ENCODE measurements at regions not wholly inside any gene's neighbourhood (a gene's known extent, or its start where the extent isn't known, plus 50 kb on each side); places are given as distances from the start of the nearest gene placed in this dataset.

GRCh38 chr4:138867404-138867803, 148.2 kb upstream of the NOCT start:
- Histone ChIP-seq H3K27me3 (peaks cover 0 to 16% (median 8%) of the 10 kb centered on the region in 7 donors), H3K36me3 (no peaks in the 10 kb centered on the region), H3K27ac (no peak overlapping the region), H3K4me3 (no peak overlapping the region), H3K4me1 (peaks cover 0 to 7% (median 0%) of the 10 kb centered on the region in 9 donors), H3K9me3 (no peaks in the 10 kb centered on the region)
- intact Hi-C loops (cut with DNase I): loop anchor here in 3 of 10 donors (5.0 to 10.0 kb wide), 4 partner anchors 183 to 833 kb away; no protein-coding TSS in a partner anchor
- no peak for TF ChIP-seq CTCF (IDR thresholded peaks at IDR 0.05)
- DNase-seq (no peak), ATAC-seq (no peak)
- WGBS, 2 donors: 92 to 95% methylated on average over 6 of the region's 6 CpGs

GRCh38 chr4:138866314-138866713, 149.3 kb upstream of the NOCT start:
- H3K4me3 ChIP-seq: no peak overlapping the region
- intact Hi-C loops (cut with DNase I): loop anchor here in 3 of 10 donors (5.0 to 10.0 kb wide), 4 partner anchors 182 to 832 kb away; no protein-coding TSS in a partner anchor
- no peak for TF ChIP-seq CTCF (IDR thresholded peaks at IDR 0.05)
- H3K27ac ChIP-seq: no peak overlapping the region
- H3K36me3 ChIP-seq: no peaks in the 10 kb centered on the region
- ATAC-seq (no peak), DNase-seq (no peak)
- no peaks in the 10 kb centered on the region for H3K9me3 ChIP-seq
- H3K27me3 ChIP-seq: peaks cover 0 to 13% (median 4%) of the 10 kb centered on the region in 7 donors
- 94 to 100% methylated on average over 2 of the region's 2 CpGs for WGBS, 2 donors
- H3K4me1 ChIP-seq: peaks cover 0 to 7% (median 0%) of the 10 kb centered on the region in 9 donors

GRCh38 chr4:138865765-138866164, 149.8 kb upstream of the NOCT start:
- ATAC-seq: no peak
- Histone ChIP-seq H3K4me3 (no peak overlapping the region), H3K36me3 (no peaks in the 10 kb centered on the region), H3K9me3 (no peaks in the 10 kb centered on the region), H3K27ac (no peak overlapping the region), H3K27me3 (peaks cover 0 to 13% (median 4%) of the 10 kb centered on the region in 7 donors), H3K4me1 (peaks cover 0 to 2% (median 0%) of the 10 kb centered on the region in 9 donors)
- intact Hi-C loops (cut with DNase I): loop anchor here in 3 of 10 donors (5.0 to 10.0 kb wide), 4 partner anchors 181 to 831 kb away; no protein-coding TSS in a partner anchor
- WGBS, 2 donors: 80 to 84% methylated on average over 8 of the region's 8 CpGs
- no peak for DNase-seq
- TF ChIP-seq CTCF (IDR thresholded peaks at IDR 0.05): no peak

GRCh38 chr4:138864961-138865720, 150.4 kb upstream of the NOCT start:
- TF ChIP-seq CTCF (IDR thresholded peaks at IDR 0.05): no peak
- intact Hi-C loops (cut with DNase I): loop anchor here in 3 of 10 donors (5.0 to 10.0 kb wide), 4 partner anchors 180 to 830 kb away; no protein-coding TSS in a partner anchor
- Histone ChIP-seq H3K9me3 (no peaks in the 10 kb centered on the region), H3K27me3 (peaks cover 0 to 13% (median 4%) of the 10 kb centered on the region in 7 donors), H3K36me3 (no peaks in the 10 kb centered on the region), H3K27ac (no peak overlapping the region), H3K4me3 (no peak overlapping the region), H3K4me1 (no peaks in the 10 kb centered on the region)
- no peak for DNase-seq
- 35 to 42% methylated on average over 10 of the region's 10 CpGs for WGBS, 2 donors
- ATAC-seq: no peak

Data from heart right ventricle (tissue), 16 donors.